ENCODE measurements at regions not wholly inside any gene's neighbourhood (a gene's known extent, or its start where the extent isn't known, plus 50 kb on each side); places are given as distances from the start of the nearest gene placed in this dataset.

DNA sequence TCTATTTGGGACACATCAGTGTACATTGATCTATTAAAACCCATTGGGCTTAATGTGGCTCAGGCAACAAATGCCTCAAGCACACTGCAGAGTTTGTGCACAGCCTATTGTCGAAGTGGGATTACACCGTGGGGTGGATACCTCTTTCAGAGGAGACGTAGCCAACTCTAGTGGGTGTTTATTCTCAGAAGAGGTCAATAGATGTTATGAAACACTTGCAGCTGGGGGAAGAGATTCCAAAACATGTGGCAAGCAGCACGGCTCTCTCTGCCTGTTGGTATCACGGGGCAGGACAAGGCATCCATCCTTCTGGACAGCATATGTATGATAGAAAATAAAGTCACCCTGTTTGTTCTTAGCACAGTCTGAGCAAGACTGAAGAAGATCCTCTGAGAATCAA is 121.4 kb upstream of the COPS8 start:
- no peak for DNase-seq

GRCh38 chr2:236965021-236965840 is 120.5 kb upstream of the COPS8 start:
- no peak for DNase-seq

DNA sequence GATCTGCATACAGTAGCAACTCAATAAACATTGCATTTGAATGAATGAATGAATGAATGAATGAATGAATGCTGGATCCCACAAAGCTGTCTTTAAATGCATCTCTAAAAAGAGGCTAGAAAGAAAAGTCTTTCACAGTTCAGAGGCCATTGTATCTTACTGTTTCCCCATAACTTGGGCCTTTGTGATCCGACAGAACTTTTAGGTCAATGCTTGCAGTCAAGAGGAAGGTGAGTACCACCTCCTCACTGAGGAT is 119.9 kb upstream of the COPS8 start:
- DNase-seq: no peak

DNA sequence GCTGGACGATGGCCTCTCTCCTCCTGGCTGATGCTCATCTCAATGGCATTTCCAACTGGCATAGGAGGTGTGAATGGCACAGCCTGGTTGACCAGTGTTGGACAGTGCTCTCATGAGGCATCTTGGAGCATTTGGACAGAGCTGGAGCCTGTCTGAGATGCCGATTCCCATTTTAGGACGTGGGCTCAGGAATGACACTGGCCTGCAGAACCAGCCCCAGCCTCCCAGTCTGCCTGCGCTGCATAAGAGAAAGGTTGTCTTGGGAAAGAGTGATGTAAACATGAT is 118.2 kb upstream of the COPS8 start:
- DNase-seq: no peak

DNA sequence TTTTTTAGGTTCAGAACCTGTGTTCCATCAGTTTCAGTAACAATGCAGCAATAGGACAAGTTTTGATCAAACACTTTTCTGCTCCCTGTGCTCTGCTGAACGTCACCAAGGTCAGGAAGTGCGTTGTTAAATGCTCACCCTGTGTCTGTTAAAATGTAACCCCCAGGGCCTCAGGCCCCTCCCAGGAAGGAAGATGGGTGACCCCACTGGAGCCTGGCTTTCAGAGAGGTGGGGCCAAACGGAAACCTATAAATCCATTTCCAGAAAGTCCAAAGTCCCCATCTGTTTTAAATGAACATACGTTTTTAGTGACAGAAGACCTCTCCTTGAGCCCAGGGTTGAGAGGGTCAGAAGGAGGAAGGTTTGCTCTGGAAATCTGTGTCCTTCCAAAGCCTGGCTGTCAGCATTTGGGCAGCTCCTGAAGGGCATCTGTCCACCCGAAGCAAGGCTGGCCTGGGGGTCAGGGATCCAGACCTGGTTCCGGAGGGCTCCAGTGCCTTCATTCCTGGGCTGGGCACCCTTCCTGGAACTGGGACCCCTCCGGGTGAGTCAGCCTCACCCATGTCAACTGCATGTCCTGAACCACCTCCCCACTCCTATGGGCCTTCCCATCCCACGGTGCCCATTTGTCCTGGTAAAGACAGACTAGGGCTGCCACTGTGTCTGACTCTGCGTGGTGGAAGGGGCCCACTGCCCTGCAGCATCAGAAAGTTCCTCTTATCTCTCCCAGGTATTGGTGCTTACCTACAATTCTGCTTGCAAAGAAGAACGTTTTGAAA is 117.4 kb upstream of the COPS8 start:
- DNase-seq: no peak

- no peak for DNase-seq
Measured at GRCh38 chr2:236968880-236969534, 116.7 kb upstream of the COPS8 start.

DNA sequence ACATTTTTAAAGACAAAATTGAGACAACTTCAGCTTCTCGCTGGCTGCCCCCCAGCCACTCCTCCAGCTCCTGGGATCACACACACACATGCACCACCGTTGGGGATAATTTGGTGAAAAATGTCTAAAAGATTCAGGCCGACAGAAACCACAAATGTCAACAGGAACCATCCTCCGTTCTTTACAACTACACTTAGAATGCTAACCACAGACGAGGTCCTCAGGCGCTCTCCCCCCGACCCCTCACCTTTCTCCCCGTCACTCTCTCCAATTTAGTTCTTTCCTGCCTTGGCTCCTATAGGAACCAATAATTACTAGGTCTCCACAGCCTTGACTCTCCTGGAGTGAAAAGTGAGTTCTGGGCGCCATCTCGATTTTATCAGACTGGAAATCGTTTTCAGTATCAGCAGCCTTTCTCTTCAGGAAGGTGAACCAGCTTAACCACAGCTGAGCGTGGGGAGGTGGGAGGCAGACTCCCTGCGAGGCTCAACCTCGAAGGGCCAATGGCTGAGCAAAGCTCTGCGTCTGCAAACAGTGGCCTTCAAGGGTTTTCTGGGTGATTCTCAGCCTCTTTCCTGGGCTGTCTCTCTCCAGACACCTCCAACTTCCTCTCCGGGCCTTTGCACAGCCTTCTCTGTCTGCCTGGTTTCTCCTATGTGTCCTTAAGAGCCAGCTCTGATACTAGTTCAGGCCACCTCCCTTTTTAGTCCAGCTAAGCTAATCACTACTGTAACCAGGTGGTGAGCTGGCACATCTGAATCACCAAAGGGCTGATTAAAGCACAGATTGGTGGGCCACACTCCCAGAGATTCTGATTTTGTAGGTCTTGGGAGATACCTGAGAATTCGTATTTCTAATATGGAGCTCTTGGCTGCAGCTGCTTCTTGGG is 115.7 kb upstream of the COPS8 start:
- DNase-seq: no peak

- no peak for DNase-seq
Measured at GRCh38 chr2:236970656-236971010, 115.1 kb upstream of the COPS8 start.

- DNase-seq: no peak
Measured at GRCh38 chr2:236971131-236971821, 114.4 kb upstream of the COPS8 start.

DNA sequence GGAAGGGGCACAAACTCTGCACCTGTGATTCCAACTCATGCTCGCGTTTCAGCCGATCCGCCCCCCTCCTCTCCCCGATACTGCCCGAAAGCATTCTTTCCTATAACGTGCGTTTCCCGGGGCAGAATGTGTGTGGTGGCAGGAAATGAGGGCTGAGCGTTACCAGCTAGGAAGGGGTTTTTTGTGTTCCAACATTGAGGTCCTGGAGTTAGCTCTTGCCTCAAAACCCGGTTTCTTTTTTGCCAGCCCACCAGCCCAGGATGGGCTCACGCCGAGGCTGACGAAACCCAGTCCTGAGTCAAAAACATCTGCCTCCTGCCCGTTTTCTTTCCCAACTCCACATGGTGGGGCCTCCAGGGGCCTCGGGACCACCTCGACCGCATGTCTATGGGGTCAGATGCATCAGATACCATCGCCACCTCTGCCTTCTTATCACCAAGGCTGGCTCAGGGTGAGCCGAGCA is 113.7 kb upstream of the COPS8 start:
- DNase-seq: no peak

DNA sequence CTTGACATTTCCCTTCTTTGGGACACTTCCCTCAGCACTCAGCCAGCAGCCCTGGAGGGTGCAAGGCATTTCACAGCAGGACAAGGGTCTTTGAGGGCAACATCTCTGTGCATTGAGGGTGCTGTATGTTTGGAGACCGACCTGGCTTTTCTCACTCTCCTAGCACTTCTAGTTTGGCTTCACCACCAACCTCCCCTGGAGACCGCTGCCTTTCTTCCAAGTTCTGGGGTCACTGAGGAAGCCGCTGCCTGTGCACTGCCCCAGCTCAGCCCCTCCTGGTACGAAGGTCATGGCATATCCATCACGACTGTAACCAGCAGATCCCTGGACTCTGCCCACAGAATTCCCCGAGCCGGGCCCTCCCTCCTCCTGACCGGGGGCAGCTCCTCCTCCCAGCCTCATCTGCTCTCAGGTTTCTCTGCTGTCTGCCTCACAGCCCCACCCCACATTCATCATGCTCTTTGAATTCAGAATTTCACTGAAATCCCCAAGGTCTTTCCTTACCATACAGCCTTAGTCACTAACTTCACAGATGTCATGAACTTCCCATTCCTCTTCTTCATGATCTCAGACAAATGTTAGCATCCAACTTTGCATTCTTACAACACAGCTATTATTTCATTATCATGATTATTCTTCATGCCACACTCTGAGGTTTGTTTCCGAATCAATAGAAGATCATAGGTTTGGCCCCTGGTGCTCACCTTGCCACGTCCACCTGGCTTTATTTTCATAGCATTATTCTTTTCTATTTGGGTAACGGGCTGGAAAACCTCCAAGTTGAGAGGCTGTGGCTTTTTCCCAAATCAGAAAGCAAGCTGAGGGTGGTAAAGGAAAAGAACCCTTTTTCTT is 113.0 kb upstream of the COPS8 start:
- DNase-seq: no peak

GRCh38 chr2:236973343-236973980 is 112.2 kb upstream of the COPS8 start:
- DNase-seq: no peak

GRCh38 chr2:236974148-236974547 is 111.5 kb upstream of the COPS8 start:
- DNase-seq: no peak

DNA sequence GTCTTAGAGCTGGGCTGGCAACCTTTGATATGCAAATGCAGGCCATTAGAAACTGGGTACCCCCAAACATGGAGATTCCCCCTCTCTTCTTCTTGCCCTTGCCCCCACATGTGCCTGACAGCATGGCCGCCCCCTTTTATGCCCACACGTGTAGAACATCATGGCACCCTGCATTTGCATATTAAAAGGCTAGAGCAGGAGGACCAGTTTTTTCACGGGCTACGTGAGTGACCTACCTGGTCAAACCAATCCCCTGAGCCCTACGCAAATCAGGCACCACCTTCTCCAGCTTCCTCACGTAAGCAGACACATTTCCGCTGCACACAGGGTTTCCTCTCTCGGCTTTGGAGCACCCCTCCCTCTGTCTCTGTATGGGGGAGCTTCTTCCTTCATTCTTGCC is 110.9 kb upstream of the COPS8 start:
- no peak for DNase-seq

GRCh38 chr2:236975766-236976165 is 109.9 kb upstream of the COPS8 start:
- no peak for DNase-seq

GRCh38 chr2:236976266-236977062 is 109.2 kb upstream of the COPS8 start:
- no peak for DNase-seq

DNA sequence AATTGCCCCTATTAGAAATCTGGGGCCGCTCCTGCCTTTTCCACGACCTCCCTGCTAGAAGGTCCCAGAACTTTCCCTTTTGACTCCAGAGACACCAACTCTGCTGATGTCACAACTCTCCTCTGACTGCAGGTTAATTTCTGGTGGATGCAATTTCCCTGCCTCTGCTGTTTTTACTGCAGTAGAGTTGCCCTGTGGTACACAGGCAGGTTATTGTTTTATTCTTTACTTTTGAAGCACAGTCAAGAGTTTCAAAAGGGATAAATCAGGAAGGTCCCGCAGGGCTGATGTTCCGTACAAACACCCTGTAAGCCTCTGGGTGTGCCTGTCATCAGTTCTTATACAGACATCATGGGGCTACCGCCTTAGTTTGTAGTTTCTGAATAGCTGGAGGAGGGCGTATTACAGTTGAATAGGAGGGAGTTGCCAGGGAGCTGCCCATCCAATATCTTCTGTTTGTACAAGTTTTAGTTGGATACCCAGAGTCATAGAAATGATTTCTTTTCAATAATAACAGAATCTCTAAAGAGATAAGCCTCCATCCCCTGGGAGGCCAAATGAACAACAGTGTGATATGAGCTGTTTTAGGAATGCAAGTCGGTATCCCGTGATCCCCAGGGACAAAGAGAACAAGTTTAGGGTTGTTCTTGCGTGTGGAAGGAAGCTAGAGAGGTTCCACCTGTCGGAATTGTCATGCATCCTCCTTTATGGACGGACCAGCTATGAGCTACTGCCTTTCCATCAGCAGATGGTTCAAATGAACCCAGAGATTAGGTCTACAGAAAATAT is 108.4 kb upstream of the COPS8 start:
- no peak for DNase-seq

DNA sequence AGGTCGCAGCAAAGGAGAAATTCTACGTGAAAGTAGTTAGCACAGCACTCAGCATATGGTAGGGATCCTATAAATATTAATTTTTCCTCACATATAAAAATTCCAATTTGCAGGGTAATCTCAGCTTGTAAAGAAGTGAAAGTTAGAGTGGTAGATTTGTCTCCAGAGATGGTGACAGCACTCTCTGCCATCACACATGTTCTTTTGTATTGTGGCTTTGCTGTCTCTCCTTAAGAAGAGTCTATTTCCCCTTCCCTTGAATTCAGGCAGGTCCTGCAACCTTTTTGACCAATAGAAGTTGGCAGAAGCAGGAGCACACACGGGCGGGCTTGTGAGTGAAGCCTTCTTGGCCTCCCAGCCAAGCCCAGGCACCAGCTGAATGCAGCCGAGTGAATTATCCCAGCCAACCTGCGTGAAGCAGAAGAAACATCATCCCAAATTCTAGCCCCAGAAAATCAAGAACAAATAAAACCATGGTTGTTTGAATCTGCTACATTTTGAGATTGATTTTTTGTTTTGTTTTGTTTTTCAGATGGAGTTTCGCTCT is 107.8 kb upstream of the COPS8 start:
- no peak for DNase-seq

- DNase-seq: no peak
Measured at GRCh38 chr2:236979664-236980063, 106.0 kb upstream of the COPS8 start.

Data from stimulated activated naive CD4-positive, alpha-beta T cell treated with Interleukin-2 at 50 U/mL for 16 hours (primary cell).